ENCODE measurements at regions not wholly inside any gene's neighbourhood (a gene's known extent, or its start where the extent isn't known, plus 50 kb on each side); places are given as distances from the start of the nearest gene placed in this dataset.

GRCh38 chr6:8829796-8830195 lies 394.5 kb upstream of the SLC35B3 start:
- no peak for TF ChIP-seq SIN3A (IDR thresholded peaks at IDR 0.05; ENCODE audit: borderline replicate concordance, insufficient read depth, low read length)
- TF ChIP-seq TAF1 (IDR thresholded peaks at IDR 0.05; ENCODE audit: borderline replicate concordance, insufficient read depth, low read length): no peak
- TF ChIP-seq POLR2AphosphoS5 (IDR thresholded peaks at IDR 0.05; ENCODE audit: low read depth, low read length): no peak
- no peak for TF ChIP-seq FOXP2 (optimal IDR thresholded peaks at IDR 0.05; ENCODE audit: borderline replicate concordance, extremely low read depth, extremely low read length, insufficient read depth)
- no peak for TF ChIP-seq REST (IDR thresholded peaks at IDR 0.05; ENCODE audit: insufficient read depth in 1 of 2, low read depth in 2 of 2, low read length in 2 of 2)

GRCh38 chr6:8829296-8829695 lies 394.0 kb upstream of the SLC35B3 start:
- TF ChIP-seq REST (IDR thresholded peaks at IDR 0.05; ENCODE audit: insufficient read depth in 1 of 2, low read depth in 2 of 2, low read length in 2 of 2): no peak

- no peak for TF ChIP-seq POLR2AphosphoS5 (IDR thresholded peaks at IDR 0.05; ENCODE audit: low read depth, low read length)
- TF ChIP-seq FOXP2 (optimal IDR thresholded peaks at IDR 0.05; ENCODE audit: borderline replicate concordance, extremely low read depth, extremely low read length, insufficient read depth): no peak
- TF ChIP-seq REST (IDR thresholded peaks at IDR 0.05; ENCODE audit: insufficient read depth in 1 of 2, low read depth in 2 of 2, low read length in 2 of 2): no peak
- TF ChIP-seq TAF1 (IDR thresholded peaks at IDR 0.05; ENCODE audit: borderline replicate concordance, insufficient read depth, low read length): no peak
- no peak for TF ChIP-seq SIN3A (IDR thresholded peaks at IDR 0.05; ENCODE audit: borderline replicate concordance, insufficient read depth, low read length)
These were observed 393.0 kb upstream of the SLC35B3 start for GRCh38 chr6:8828376-8828775.

- no peak for TF ChIP-seq SIN3A (IDR thresholded peaks at IDR 0.05; ENCODE audit: borderline replicate concordance, insufficient read depth, low read length)
- no peak for TF ChIP-seq TAF1 (IDR thresholded peaks at IDR 0.05; ENCODE audit: borderline replicate concordance, insufficient read depth, low read length)
- TF ChIP-seq POLR2AphosphoS5 (IDR thresholded peaks at IDR 0.05; ENCODE audit: low read depth, low read length): no peak
- no peak for TF ChIP-seq REST (IDR thresholded peaks at IDR 0.05; ENCODE audit: insufficient read depth in 1 of 2, low read depth in 2 of 2, low read length in 2 of 2)
- TF ChIP-seq FOXP2 (optimal IDR thresholded peaks at IDR 0.05; ENCODE audit: borderline replicate concordance, extremely low read depth, extremely low read length, insufficient read depth): no peak
These were observed 390.4 kb upstream of the SLC35B3 start for GRCh38 chr6:8825726-8826125.

- TF ChIP-seq FOXP2 (optimal IDR thresholded peaks at IDR 0.05; ENCODE audit: borderline replicate concordance, extremely low read depth, extremely low read length, insufficient read depth): no peak
- TF ChIP-seq POLR2AphosphoS5 (IDR thresholded peaks at IDR 0.05; ENCODE audit: low read depth, low read length): no peak
- TF ChIP-seq SIN3A (IDR thresholded peaks at IDR 0.05; ENCODE audit: borderline replicate concordance, insufficient read depth, low read length): no peak
- TF ChIP-seq REST (IDR thresholded peaks at IDR 0.05; ENCODE audit: insufficient read depth in 1 of 2, low read depth in 2 of 2, low read length in 2 of 2): no peak
- TF ChIP-seq TAF1 (IDR thresholded peaks at IDR 0.05; ENCODE audit: borderline replicate concordance, insufficient read depth, low read length): no peak
These were observed 386.6 kb upstream of the SLC35B3 start for GRCh38 chr6:8821981-8822381.

All from PFSK-1 (cell line).